GM21447 (cell line): ENCODE measurements at regions not wholly inside any gene's neighbourhood (a gene's known extent, or its start where the extent isn't known, plus 50 kb on each side); places are given as distances from the start of the nearest gene placed in this dataset.
"Not testable (repeated sequence)": the region's sequence is repeated elsewhere in the genome, so short reads cannot be mapped to it uniquely, and the experiment has no call there.

Experiments used
- ATAC-seq: cut with Tn5 transposase; IDR thresholded peaks from one replicate; pipeline ENCODE4 v1.9.1; 2021; ENCODE audit not compliant: unreplicated experiment

GRCh38 chr1:143784239-143784882 lies 187.4 kb downstream of the FAM72C start:
- ATAC-seq = not testable (repeated sequence)

DNA sequence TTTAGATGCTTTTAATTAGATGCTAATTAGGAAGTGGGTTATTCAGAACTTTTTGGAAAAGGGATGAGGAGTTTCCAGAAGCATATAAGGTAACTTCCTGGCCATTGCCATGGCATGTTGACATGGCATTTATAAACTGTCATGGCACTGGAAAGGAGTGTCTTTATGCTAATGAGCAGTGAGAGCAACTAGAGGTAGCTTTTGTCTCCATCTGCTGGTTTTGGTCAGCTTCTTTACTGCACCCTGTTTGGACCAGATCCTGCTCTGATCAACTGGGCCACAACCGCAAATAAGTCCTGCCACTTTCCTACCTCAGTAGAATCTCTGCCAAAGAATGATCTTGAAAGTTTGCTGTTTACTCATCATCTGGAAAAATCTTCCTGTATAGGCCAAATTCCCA lies 193.6 kb downstream of the FAM72C start:
- not testable (repeated sequence) for ATAC-seq

DNA sequence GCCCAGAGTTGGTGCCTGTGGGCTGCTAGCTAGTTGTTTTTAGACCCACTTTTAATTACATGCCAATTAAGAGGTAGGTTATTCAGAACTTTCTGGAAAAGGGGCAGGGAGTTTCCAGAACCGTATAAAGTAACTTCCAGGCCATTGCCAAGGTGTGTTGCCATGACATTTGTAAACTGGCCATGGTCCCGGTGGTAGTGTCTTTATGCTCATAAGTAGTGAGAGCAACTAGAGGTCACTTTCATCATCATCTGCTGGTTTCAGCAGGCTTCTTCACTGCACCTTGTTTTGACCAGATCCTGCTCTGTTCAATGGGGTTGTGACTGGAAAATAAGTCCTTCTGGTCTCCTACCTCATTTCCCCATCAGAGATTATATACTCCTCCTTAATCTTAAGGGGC lies 207.0 kb downstream of the FAM72C start:
- not testable (repeated sequence) for ATAC-seq

GRCh38 chr1:143760366-143760765 lies 211.4 kb downstream of the FAM72C start:
- not testable (repeated sequence) for ATAC-seq

DNA sequence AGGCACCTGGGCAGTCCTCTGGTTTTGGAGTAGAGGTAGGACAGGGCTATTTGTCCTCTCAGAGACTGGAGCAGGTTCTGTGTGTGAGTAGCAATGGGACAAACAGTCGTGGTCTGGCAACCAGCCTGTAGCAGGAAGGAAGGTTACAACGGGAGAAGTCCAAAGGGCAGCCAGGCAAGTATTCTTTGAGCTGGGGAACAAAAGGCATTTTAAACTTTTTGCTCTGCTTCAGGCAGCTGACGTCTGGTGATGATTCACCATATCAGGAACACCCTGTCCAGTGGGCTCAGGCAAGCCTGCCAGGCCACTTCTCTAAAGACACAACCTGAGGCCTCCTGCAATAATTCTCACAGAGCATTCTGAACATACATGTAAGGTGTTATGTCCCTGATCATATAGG lies 215.8 kb downstream of the FAM72C start:
- not testable (repeated sequence) for ATAC-seq

DNA sequence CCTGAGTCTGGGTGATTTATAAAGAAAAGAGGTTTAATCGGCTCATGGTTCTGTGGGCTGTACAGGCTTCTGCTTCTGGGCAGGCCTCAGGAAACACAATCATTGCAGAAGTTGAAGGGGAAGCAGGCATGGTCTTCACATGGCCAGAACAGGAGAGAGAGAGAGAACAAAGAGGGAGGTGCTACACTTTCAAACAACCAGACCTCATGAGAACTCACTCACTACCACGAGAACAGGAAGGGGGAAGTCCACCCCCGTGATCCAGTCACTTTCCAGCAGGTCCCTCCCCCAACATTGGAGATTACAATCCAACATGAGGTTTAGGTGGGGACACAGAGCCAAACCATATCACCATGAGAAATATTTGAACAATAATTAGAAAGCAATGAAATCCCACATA lies 222.9 kb downstream of the FAM72C start:
- no peak for ATAC-seq

GRCh38 chr1:143736562-143736961 lies 235.2 kb downstream of the FAM72C start:
- no peak for ATAC-seq

- no peak for ATAC-seq
These were observed 235.9 kb downstream of the FAM72C start for GRCh38 chr1:143735764-143736461.

DNA sequence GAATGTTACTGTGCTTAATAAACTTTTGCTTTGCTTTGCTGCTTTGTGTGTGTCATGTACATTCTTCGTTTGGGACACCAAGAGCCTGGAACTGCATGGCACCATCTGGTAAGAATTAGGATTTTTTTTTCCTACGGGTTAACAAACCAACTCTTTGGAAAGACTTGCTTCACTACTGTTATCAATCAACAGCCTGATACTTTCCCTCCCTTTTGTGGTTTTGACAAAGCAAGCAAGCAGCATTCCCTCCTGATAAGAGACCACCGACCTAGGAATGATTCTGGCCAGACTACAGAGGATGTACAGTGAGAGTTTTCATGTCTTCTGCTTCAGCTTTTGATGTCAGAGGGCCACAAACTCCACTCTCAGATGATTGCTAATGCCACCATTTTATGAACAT lies 237.5 kb downstream of the FAM72C start:
- not testable (repeated sequence) for ATAC-seq

GRCh38 chr1:143730890-143731289 lies 240.9 kb downstream of the FAM72C start:
- not testable (repeated sequence) for ATAC-seq

DNA sequence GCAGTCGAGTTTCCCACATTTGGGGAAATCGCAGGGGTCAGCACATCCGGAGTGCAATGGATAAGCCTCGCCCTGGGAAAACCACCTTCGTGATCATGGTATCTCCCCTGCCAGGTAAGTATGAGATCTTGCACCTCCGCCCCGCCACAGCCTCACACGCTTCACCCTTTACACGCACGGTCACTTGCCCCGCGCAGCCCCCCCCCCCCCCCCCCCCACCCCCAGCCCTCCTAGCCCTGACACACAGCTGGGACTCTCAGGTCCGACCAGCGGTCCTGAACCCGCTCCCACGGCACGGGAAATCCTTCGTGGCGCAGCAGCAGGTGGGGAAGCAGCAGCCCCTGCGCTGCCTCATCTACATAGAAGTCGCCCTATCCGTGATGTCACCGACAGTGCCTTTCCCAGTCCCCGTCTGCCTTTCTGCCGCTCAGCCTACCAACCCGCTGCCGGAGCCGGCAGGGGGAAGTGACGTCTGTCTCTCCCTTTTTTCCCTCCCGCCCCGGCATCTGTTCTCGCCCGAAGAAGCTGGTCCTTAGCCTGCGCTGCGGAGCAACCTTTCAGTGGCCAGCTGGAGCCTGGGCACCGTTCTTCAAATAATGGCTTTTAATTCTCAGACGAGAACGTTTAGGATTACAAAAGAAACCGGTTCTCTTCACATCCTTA lies 242.2 kb downstream of the FAM72C start:
- peak; percentile 61 for ATAC-seq

DNA sequence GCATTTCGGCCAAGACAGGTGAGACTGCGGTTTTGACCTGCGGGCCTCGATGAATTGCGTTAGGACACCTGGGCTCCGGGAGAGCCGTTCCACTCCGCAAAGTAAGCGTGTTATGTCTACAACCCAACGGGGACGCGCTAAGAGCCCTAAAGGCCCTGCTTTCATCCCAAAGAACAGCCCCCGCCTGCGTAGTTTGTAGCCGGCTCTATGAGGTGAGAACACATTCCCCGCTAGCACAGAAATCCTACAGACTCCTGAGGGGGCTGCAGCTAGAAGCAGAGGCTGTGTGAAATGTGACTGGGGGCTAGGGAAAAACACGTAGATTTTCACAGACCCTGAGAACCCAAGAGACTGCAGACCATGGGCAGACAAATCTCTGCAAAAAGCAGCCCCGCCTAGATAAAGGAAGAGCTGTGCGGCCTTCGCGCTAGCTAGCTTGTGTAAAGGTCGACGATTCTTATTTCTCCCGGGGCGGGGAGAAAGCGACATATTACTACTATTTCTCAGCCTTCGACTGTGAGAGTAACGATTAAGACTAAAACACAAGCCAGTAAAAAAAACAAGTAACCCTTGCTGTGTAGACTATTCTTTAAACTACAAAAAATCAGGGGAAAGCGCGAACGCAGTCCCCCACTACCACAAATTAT lies 242.9 kb downstream of the FAM72C start:
- peak; percentile 89 for ATAC-seq

- ATAC-seq = no peak
These were observed 244.5 kb downstream of the FAM72C start for GRCh38 chr1:143727263-143727662.

- no peak for ATAC-seq
These were observed 250.8 kb downstream of the FAM72C start for GRCh38 chr1:143721024-143721373.

GRCh38 chr1:143720087-143721023 lies 251.4 kb downstream of the FAM72C start:
- no peak for ATAC-seq

DNA sequence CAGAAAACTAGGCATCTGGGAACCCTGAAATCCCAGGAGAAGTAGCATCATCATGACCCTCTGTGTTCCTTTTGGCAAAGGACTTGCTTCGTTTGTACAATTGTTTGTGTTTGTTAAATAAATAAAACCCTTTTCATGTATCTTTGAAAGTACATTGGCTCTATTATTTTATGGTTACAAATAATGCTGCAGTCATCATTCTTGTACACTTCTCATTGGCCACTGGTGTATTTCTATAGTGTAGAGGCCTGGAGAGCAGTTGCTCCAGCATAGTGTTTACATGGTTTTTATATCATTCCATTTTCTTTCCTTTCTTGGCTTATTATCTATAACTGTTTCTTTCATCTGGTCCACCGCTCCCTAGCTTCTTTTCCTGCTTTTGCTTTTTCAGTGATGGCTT lies 253.3 kb downstream of the FAM72C start:
- no peak for ATAC-seq

GRCh38 chr1:143718021-143718420 lies 253.8 kb downstream of the FAM72C start:
- ATAC-seq = no peak

- no peak for ATAC-seq
These were observed 254.4 kb downstream of the FAM72C start for GRCh38 chr1:143717434-143717833.

GRCh38 chr1:143714913-143715312 lies 256.9 kb downstream of the FAM72C start:
- not testable (repeated sequence) for ATAC-seq

- not testable (repeated sequence) for ATAC-seq
These were observed 262.1 kb downstream of the FAM72C start for GRCh38 chr1:143709606-143710259.
